ENCODE measurements at regions not wholly inside any gene's neighbourhood (a gene's known extent, or its start where the extent isn't known, plus 50 kb on each side); places are given as distances from the start of the nearest gene placed in this dataset.

GRCh38 chr6:40685862-40686261 is 98.7 kb upstream of the LRFN2 start:
- TF ChIP-seq CTCF (IDR thresholded peaks at IDR 0.05): no peak
- no peak for TF ChIP-seq POLR2A (IDR thresholded peaks at IDR 0.05)

Data from right lobe of liver (tissue), 4 donors.